HepG2 (cell line): ENCODE measurements at regions not wholly inside any gene's neighbourhood (a gene's known extent, or its start where the extent isn't known, plus 50 kb on each side); places are given as distances from the start of the nearest gene placed in this dataset.

Experiments
- ATAC-seq: fragments of 200-7000 bp; cut with Tn5 transposase; 3 replicates; pipeline ENCODE4 v1.9.1; 2020; ENCODE audit warnings: mild to moderate bottlenecking, moderate library complexity
- BruUV-seq: library from RNA; stranded (reverse); fragments of 400-500 nt; replicated peaks from 2 replicates; lab custom pipeline; 2021; lab: Mats Ljungman, UMichigan
- CTCF ChIA-PET: fragments of 300-600 bp; formaldehyde crosslinking; extraction: SDS; loops from one replicate; lab custom pipeline; 2021; ENCODE audit warnings: low total read pairs, inconsistent platforms, low intra/inter-chr PET ratio; lab: Yijun Ruan, JAX
- POLR2A ChIA-PET: fragments of 350-600 bp; sonication (Branson Sonifier 250); formaldehyde crosslinking; loops from one replicate; lab custom pipeline; 2020; ENCODE audit warnings: antibody characterized with exemption, inconsistent platforms; lab: Yijun Ruan, JAX
- DNase-seq: peaks from one replicate; pipeline ENCODE4 v3.0.0-alpha.2; 2015; ENCODE audit warnings: low spot score
- FAIRE-seq: peaks from 3 replicates; lab custom pipeline; 2011; peaks lifted over from hg19 to GRCh38; lab: Jason Lieb, UNC
- H2AFZ ChIP-seq: one replicate; pipeline ENCODE4 v1.6.1; 2011; ENCODE audit warnings: low read length, inconsistent platforms
- H3K27ac ChIP-seq: fragments of 300-600 bp; 3 replicates; pipeline ENCODE4 v1.8.0; 2011; ENCODE audit warnings: mixed run types, mild to moderate bottlenecking, mixed read lengths, low read length, inconsistent platforms; ENCODE audit not compliant: insufficient read depth; ENCODE audit errors: extremely low read length
- H3K27me3 ChIP-seq, 2 experiments: fragments of 200-600 bp in 1 of 2; 2 replicates in 1 of 2; 3 replicates in 1 of 2; pipeline versions ENCODE4 v1.6.0 to v1.8.0; 2011; ENCODE audit warnings: low read length in 2 of 2, mild to moderate bottlenecking in 2 of 2, moderate library complexity in 2 of 2, inconsistent platforms in 1 of 2; ENCODE audit not compliant: insufficient read depth in 2 of 2, control insufficient read depth in 1 of 2
- H3K36me3 ChIP-seq, 2 experiments: fragments of 200-600 bp in 1 of 2; replicated peaks in 1 of 2; 2 replicates in 1 of 2; 3 replicates in 1 of 2; pipeline versions ENCODE4 v1.5.1 to v1.8.0; 2011; ENCODE audit warnings: low read length in 2 of 2, inconsistent platforms in 1 of 2; ENCODE audit not compliant: insufficient read depth in 2 of 2, control insufficient read depth in 1 of 2
- H3K4me1 ChIP-seq: 2 replicates; pipeline ENCODE4 v1.5.1; 2012; ENCODE audit warnings: low read length, inconsistent platforms; ENCODE audit not compliant: insufficient read depth
- H3K4me2 ChIP-seq: 2 replicates; pipeline ENCODE4 v1.6.0; 2011; ENCODE audit warnings: low read depth, low read length, inconsistent platforms
- H3K4me3 ChIP-seq, 3 experiments: fragments of 200-600 bp in 1 of 3; sonication (generic), shearing (Covaris generic) in 1 of 3; replicated peaks in 1 of 3; 2 replicates each; pipeline ENCODE4 v1.5.1; 2011 to 2016; ENCODE audit warnings: low read length in 3 of 3, inconsistent platforms in 2 of 3, low read depth in 2 of 3, mild to moderate bottlenecking in 2 of 3, control low read depth in 1 of 3, mixed read lengths in 1 of 3; ENCODE audit not compliant: insufficient read depth in 1 of 3
- H3K79me2 ChIP-seq: one replicate; pipeline ENCODE4 v1.6.1; 2011; ENCODE audit warnings: low read length, inconsistent platforms; ENCODE audit not compliant: insufficient read depth
- H3K9ac ChIP-seq: 2 replicates; pipeline ENCODE4 v1.6.0; 2011; ENCODE audit warnings: mild to moderate bottlenecking, low read depth, low read length, inconsistent platforms; ENCODE audit not compliant: insufficient read depth
- H3K9me3 ChIP-seq: 2 replicates; pipeline ENCODE4 v1.5.1; 2012; ENCODE audit warnings: mild to moderate bottlenecking, low read length
- H4K20me1 ChIP-seq: 2 replicates; pipeline ENCODE4 v1.6.0; 2011; ENCODE audit warnings: inconsistent platforms, mild to moderate bottlenecking, low read length, moderate library complexity; ENCODE audit not compliant: insufficient read depth
- AGO1 ChIP-seq: fragments of 200-400 bp; formaldehyde crosslinking; IDR thresholded peaks from 2 replicates; pipeline ENCODE4 v1.6.1; 2017; ENCODE audit warnings: mild to moderate bottlenecking, low read depth, low read length, moderate library complexity; ENCODE audit not compliant: poor library complexity, severe bottlenecking
- ASH2L ChIP-seq: fragments of 300-600, 200-600 bp; sonication (generic); IDR thresholded peaks from 2 replicates; pipeline ENCODE4 v1.7.0; 2017; ENCODE audit warnings: low read depth, mild to moderate bottlenecking, moderate library complexity, mixed read lengths, low read length; ENCODE audit not compliant: insufficient read length
- DPF2 ChIP-seq: sonication (generic); formaldehyde crosslinking; IDR thresholded peaks from 2 replicates; pipeline ENCODE4 v1.4.0; 2020; ENCODE audit warnings: mild to moderate bottlenecking, low read depth, missing genetic modification reagents, borderline replicate concordance
- HOMEZ ChIP-seq: IDR thresholded peaks from 2 replicates; pipeline ENCODE4 v1.6.1; 2016; ENCODE audit warnings: low read depth
- MXI1 ChIP-seq: IDR thresholded peaks from 3 replicates; pipeline ENCODE4 v1.6.1; 2012; ENCODE audit warnings: low read depth, low read length, inconsistent platforms, borderline replicate concordance
- NCOA2 ChIP-seq: sonication (generic); formaldehyde crosslinking; IDR thresholded peaks from 2 replicates; pipeline ENCODE4 v1.8.0; 2022; ENCODE audit warnings: inconsistent platforms
- NR2F2 ChIP-seq: IDR thresholded peaks from 2 replicates; pipeline ENCODE4 v1.6.1; 2012; ENCODE audit warnings: low read depth, inconsistent platforms, borderline replicate concordance
- POGZ ChIP-seq: sonication (generic); formaldehyde crosslinking; IDR thresholded peaks from 2 replicates; pipeline ENCODE4 v1.4.0; 2020; ENCODE audit warnings: mild to moderate bottlenecking, missing genetic modification reagents
- SOX6 ChIP-seq, 2 experiments: fragments of 450-650 bp in 1 of 2; sonication (generic) in 1 of 2; formaldehyde crosslinking in 1 of 2; IDR thresholded peaks; 2 replicates each; pipeline versions ENCODE4 v1.4.0 to v1.6.1; 2017 to 2020; ENCODE audit warnings: antibody characterized with exemption in 1 of 2, mild to moderate bottlenecking in 1 of 2, missing genetic modification reagents in 1 of 2
- TBX2 ChIP-seq: sonication (generic); formaldehyde crosslinking; IDR thresholded peaks from 2 replicates; pipeline ENCODE4 v1.5.0; 2020; ENCODE audit warnings: missing genetic modification reagents, mild to moderate bottlenecking, borderline replicate concordance
- TFDP1 ChIP-seq: IDR thresholded peaks from 2 replicates; pipeline ENCODE4 v1.6.1; 2016; ENCODE audit warnings: missing compliant biosample characterization, missing genetic modification reagents, borderline replicate concordance
- TOE1 ChIP-seq: sonication (generic); formaldehyde crosslinking; IDR thresholded peaks from 2 replicates; pipeline ENCODE4 v1.4.0; 2020; ENCODE audit warnings: mild to moderate bottlenecking, missing genetic modification reagents
- ZFYVE20 ChIP-seq: sonication (generic); formaldehyde crosslinking; IDR thresholded peaks from 2 replicates; pipeline ENCODE4 v1.8.0; 2023; ENCODE audit warnings: low read depth, mild to moderate bottlenecking, moderate library complexity, missing genetic modification reagents, borderline replicate concordance
- ZNF343 ChIP-seq: sonication (generic); formaldehyde crosslinking; IDR thresholded peaks from 2 replicates; pipeline ENCODE4 v1.4.0; 2020; ENCODE audit warnings: mild to moderate bottlenecking, missing genetic modification reagents
- ZNF749 ChIP-seq: sonication (generic); formaldehyde crosslinking; IDR thresholded peaks from 2 replicates; pipeline ENCODE4 v1.8.0; 2022; ENCODE audit warnings: mild to moderate bottlenecking, missing genetic modification reagents, moderate library complexity, borderline replicate concordance
- ZNF761 ChIP-seq: sonication (generic); formaldehyde crosslinking; conservative IDR thresholded peaks from 2 replicates; pipeline ENCODE4 v1.4.0; 2020; ENCODE audit warnings: mild to moderate bottlenecking, missing genetic modification reagents
- ZNF766 ChIP-seq: sonication (generic); formaldehyde crosslinking; IDR thresholded peaks from 2 replicates; pipeline ENCODE4 v1.5.0; 2020; ENCODE audit warnings: missing genetic modification reagents, borderline replicate concordance
- WGBS: methylation state at CpG from one replicate; pipeline ENCODE4 v1.1.6; 2017; ENCODE audit warnings: low lambda C conversion rate; 5-methylcytosine and 5-hydroxymethylcytosine counted together
- in situ Hi-C: cut with HindIII; loops from 2 replicates; pipeline ENCODE4 v1.10.0; 2017; ENCODE audit warnings: low pct_unique_long_range_greater_than_20kb; ENCODE audit not compliant: extremely low pct_ligation_motif_present
- intact Hi-C: fragments of 100-400 bp; cut with micrococcal nuclease; formaldehyde crosslinking; loops from one replicate; pipeline ENCODE4 v1.10.0; 2022; ENCODE audit not compliant: unreplicated experiment
- TF ChIP-seq, protein P1 (sequence below): sonication (generic); formaldehyde crosslinking; IDR thresholded peaks from 2 replicates; pipeline ENCODE4 v1.5.0; 2020; ENCODE audit warnings: mild to moderate bottlenecking, missing genetic modification reagents

GRCh38 chr1:214124915-214125314, 137.1 kb downstream of the PROX1 start:
- H3K27ac ChIP-seq: peak overlapping the region; percentile 55
- no peak for TF ChIP-seq ZNF761 (CRISPR knock-in tag)
- TF ChIP-seq SOX6 (IDR thresholded peaks at IDR 0.05): no peak
- TF ChIP-seq SOX6 (CRISPR knock-in tag; IDR thresholded peaks at IDR 0.05): peak; percentile 67
- peak; percentile 10; the same call in 1 of the 2 replicates for TF ChIP-seq HOMEZ
- TF ChIP-seq MXI1: no peak
- TF ChIP-seq TOE1 (CRISPR knock-in tag): no peak
- no peak for TF ChIP-seq TFDP1 (CRISPR knock-in tag)
- TF ChIP-seq DPF2 (CRISPR knock-in tag): no peak
- no peak for TF ChIP-seq ZFYVE20 (CRISPR knock-in tag)
- no peak for TF ChIP-seq AGO1
- TF ChIP-seq TBX2 (CRISPR knock-in tag): peak; percentile 33; the same call in 1 of the 2 replicates
- TF ChIP-seq NCOA2 (CRISPR knock-in tag): peak; percentile 67; the same call in 1 of the 2 replicates
- no peak for TF ChIP-seq ASH2L
- TF ChIP-seq, protein P1, sequence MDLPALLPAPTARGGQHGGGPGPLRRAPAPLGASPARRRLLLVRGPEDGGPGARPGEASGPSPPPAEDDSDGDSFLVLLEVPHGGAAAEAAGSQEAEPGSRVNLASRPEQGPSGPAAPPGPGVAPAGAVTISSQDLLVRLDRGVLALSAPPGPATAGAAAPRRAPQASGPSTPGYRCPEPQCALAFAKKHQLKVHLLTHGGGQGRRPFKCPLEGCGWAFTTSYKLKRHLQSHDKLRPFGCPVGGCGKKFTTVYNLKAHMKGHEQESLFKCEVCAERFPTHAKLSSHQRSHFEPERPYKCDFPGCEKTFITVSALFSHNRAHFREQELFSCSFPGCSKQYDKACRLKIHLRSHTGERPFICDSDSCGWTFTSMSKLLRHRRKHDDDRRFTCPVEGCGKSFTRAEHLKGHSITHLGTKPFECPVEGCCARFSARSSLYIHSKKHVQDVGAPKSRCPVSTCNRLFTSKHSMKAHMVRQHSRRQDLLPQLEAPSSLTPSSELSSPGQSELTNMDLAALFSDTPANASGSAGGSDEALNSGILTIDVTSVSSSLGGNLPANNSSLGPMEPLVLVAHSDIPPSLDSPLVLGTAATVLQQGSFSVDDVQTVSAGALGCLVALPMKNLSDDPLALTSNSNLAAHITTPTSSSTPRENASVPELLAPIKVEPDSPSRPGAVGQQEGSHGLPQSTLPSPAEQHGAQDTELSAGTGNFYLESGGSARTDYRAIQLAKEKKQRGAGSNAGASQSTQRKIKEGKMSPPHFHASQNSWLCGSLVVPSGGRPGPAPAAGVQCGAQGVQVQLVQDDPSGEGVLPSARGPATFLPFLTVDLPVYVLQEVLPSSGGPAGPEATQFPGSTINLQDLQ (CRISPR knock-in tag): no peak
- TF ChIP-seq NR2F2: no peak
- TF ChIP-seq ZNF749 (CRISPR knock-in tag): no peak
- TF ChIP-seq ZNF343: no peak
- TF ChIP-seq POGZ (CRISPR knock-in tag): peak; percentile 67
- TF ChIP-seq ZNF766: no peak

More at GRCh38 chr1:214124915-214125314, 137.1 kb downstream of the PROX1 start:
- H3K36me3 ChIP-seq: no peaks in the 10 kb centered on the region
- in situ Hi-C loops: loop anchor here (10.0 to 25.0 kb wide), 5 partner anchors 113 to 1000 kb away; no protein-coding TSS in a partner anchor
- peak overlapping the region; percentile 45 for H2AFZ ChIP-seq
- no peaks in the 10 kb centered on the region for H4K20me1 ChIP-seq
- peaks cover 62% of the 10 kb centered on the region for H3K4me1 ChIP-seq
- no TSS peak for BruUV-seq
- POLR2A ChIA-PET: interaction anchor here (1.1 to 5.1 kb wide), 4 partner anchors 74 to 136 kb away, joined by 5 to 52 read pairs (median 9); partner anchors contain the start of gene PROX1
- ATAC-seq (peak; percentile 63), FAIRE-seq (no peak), DNase-seq (peak; percentile 40)
- no peaks in the 10 kb centered on the region for H3K79me2 ChIP-seq
- no peaks in the 10 kb centered on the region for H3K9me3 ChIP-seq
- CTCF ChIA-PET: no interaction called here
- H3K4me2 ChIP-seq: peak overlapping the region; percentile 33
- WGBS: 54% methylated on average over 4 of the region's 4 CpGs
- H3K4me3 ChIP-seq: peak overlapping the region in 1 of 3 experiments; percentile 1; a peak in 1 of 6 replicates
- no peak overlapping the region for H3K9ac ChIP-seq
- no peaks in the 10 kb centered on the region for H3K27me3 ChIP-seq
- intact Hi-C loops: loop anchor here (5.0 kb wide), 2 partner anchors 118 to 1003 kb away; no protein-coding TSS in a partner anchor
